ENCODE measurements at regions not wholly inside any gene's neighbourhood (a gene's known extent, or its start where the extent isn't known, plus 50 kb on each side); places are given as distances from the start of the nearest gene placed in this dataset.
A peak's percentile ranks its signal among the peaks of the same experiment; 100 is the strongest.

DNA sequence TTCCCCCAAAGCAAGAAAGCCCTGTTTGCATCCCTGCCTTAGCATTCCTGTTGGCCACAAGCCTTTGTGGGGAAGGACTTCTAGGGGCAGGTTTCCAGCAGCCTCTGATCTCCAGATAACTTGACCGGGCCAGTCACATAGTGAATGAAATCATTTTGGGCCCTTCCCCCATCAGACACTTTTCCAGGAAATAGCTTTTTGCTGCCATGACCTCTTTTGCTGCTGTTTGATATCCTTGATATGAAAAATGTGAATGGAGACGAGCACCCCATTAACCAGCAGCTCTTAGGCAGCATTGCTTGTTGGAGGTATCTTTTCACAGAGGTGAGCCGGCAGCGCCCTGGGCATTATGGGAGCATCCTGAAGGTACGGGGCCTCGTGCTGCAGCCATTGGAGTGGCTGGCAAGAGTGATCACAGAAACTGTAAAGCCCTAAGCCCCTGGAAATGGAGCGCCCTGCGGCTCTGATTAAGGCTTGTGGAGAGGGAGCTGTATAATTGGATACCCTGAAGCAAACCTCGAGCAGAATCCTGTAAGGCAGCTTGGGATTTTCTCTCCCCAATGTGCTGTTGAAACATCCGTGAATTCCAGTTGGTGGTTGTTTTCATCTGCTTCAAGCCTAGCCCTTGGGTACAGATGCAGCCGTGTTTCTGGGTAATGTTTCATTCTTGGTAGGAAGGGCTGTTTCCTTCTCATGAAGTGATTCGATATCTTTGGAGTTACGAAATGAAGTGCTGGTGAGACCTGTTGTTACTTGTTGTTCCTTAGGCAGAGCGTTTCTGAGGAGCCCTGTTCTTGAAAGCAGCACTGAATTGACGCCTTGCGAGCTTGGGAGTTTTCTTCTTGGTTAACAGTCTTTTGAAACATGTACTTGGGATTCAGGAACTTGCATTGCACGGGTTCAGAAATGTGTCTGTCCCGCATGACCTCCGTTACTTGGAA, 179.0 kb downstream of the PTEN start:
- Histone ChIP-seq H3K4me1 (ENCODE audit: control insufficient read depth in 2 of 2, insufficient read depth in 2 of 2, low read length in 2 of 2) (peaks cover 3 to 8% of the 10 kb centered on the region in 2 donors), H4K20me1 (ENCODE audit: control insufficient read depth, insufficient read depth, low read length, poor library complexity, severe bottlenecking) (no peaks in the 10 kb centered on the region), H3K27me3 (replicated peaks in 1 of 4; ENCODE audit: control extremely low read depth in 1 of 4, control insufficient read depth in 3 of 4, insufficient read depth in 4 of 4, low read length in 3 of 4) (no peaks in the 10 kb centered on the region), H3K9ac (ENCODE audit: low read length) (no peak overlapping the region), H3K79me2 (ENCODE audit: control insufficient read depth, insufficient read depth, low read length) (no peaks in the 10 kb centered on the region), H3K4me3 (ENCODE audit: control extremely low read depth in 1 of 5, extremely low read depth in 1 of 5, insufficient read depth in 1 of 5, low read depth in 2 of 5, low read length in 4 of 5) (no peak overlapping the region), H3K36me3 (replicated peaks in 1 of 2; ENCODE audit: control extremely low read depth in 1 of 2, control insufficient read depth in 1 of 2, extremely low read depth in 1 of 2, insufficient read depth in 2 of 2, low read length in 1 of 2) (no peaks in the 10 kb centered on the region), H2AFZ (ENCODE audit: insufficient read depth, low read depth, low read length, poor library complexity, severe bottlenecking) (peak overlapping the region; percentile 13), H3K4me2 (replicated peaks; ENCODE audit: low read depth, low read length, poor library complexity, severe bottlenecking) (no peak overlapping the region), H3K27ac (ENCODE audit: low read length in 2 of 2) (no peak overlapping the region), H3K9me3 (ENCODE audit: control extremely low read depth in 1 of 3, control insufficient read depth in 2 of 3, insufficient read depth in 1 of 3, low read length in 2 of 3) (no peaks in the 10 kb centered on the region)
- intact Hi-C loops (cut with micrococcal nuclease), result no loop called here
- Mint-ChIP-seq H3K27ac (no peak overlapping the region), H3K4me1 (peaks cover 7% of the 10 kb centered on the region), H3K9me3 (ENCODE audit: insufficient read depth) (no peaks in the 10 kb centered on the region), H3K4me3 (no peak overlapping the region), H3K27me3 (no peaks in the 10 kb centered on the region)
- POLR2A ChIA-PET, result no interaction called here
- TF ChIP-seq, protein P1, sequence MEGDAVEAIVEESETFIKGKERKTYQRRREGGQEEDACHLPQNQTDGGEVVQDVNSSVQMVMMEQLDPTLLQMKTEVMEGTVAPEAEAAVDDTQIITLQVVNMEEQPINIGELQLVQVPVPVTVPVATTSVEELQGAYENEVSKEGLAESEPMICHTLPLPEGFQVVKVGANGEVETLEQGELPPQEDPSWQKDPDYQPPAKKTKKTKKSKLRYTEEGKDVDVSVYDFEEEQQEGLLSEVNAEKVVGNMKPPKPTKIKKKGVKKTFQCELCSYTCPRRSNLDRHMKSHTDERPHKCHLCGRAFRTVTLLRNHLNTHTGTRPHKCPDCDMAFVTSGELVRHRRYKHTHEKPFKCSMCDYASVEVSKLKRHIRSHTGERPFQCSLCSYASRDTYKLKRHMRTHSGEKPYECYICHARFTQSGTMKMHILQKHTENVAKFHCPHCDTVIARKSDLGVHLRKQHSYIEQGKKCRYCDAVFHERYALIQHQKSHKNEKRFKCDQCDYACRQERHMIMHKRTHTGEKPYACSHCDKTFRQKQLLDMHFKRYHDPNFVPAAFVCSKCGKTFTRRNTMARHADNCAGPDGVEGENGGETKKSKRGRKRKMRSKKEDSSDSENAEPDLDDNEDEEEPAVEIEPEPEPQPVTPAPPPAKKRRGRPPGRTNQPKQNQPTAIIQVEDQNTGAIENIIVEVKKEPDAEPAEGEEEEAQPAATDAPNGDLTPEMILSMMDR (IDR thresholded peaks at IDR 0.05), result no peak
- TF ChIP-seq EZH2 (IDR thresholded peaks at IDR 0.05; ENCODE audit: borderline replicate concordance, insufficient read depth, low read depth, low read length, poor library complexity, severe bottlenecking), result no peak
- CTCF ChIA-PET, result no interaction called here
- 69% methylated on average over 17 of the region's 19 CpGs for WGBS (ENCODE audit: insufficient coverage)
- no peak for DNase-seq
- no peak for ATAC-seq (ENCODE audit: low read depth)

DNA sequence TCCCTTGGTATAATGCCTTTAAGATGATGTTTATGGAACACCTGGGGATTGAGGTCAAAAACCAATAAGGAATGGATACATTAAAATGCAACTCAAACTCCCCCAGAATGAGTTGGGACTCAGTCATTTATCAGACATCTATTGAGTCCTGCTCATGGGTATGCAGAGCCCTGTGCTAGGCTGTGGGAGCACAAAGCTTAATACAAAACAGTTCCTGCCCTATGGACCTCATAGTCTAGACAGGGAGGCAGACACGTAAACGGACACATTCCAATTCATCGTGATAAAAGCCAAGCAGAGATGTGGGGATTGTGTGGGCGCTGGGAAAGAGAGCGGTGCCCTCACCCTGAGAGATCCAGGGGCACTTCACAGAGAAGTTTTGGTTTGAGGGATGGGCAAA, 181.7 kb downstream of the PTEN start:
- H4K20me1 ChIP-seq (ENCODE audit: control insufficient read depth, insufficient read depth, low read length, poor library complexity, severe bottlenecking), result no peaks in the 10 kb centered on the region
- 96% methylated on average over 5 of the region's 5 CpGs for WGBS (ENCODE audit: insufficient coverage)
- H3K9me3 Mint-ChIP-seq (ENCODE audit: insufficient read depth), result no peaks in the 10 kb centered on the region
- no peak for DNase-seq
- no peaks in the 10 kb centered on the region for H3K27me3 Mint-ChIP-seq
- H3K4me1 ChIP-seq (ENCODE audit: control insufficient read depth in 2 of 2, insufficient read depth in 2 of 2, low read length in 2 of 2), result peaks cover 3 to 8% of the 10 kb centered on the region in 2 donors
- peaks cover 4% of the 10 kb centered on the region for H3K4me1 Mint-ChIP-seq
- no peak overlapping the region for H2AFZ ChIP-seq (ENCODE audit: insufficient read depth, low read depth, low read length, poor library complexity, severe bottlenecking)
- H3K27me3 ChIP-seq (replicated peaks in 1 of 4; ENCODE audit: control extremely low read depth in 1 of 4, control insufficient read depth in 3 of 4, insufficient read depth in 4 of 4, low read length in 3 of 4), result no peaks in the 10 kb centered on the region
- no peak for TF ChIP-seq EZH2 (IDR thresholded peaks at IDR 0.05; ENCODE audit: borderline replicate concordance, insufficient read depth, low read depth, low read length, poor library complexity, severe bottlenecking)
- TF ChIP-seq, protein P1 (IDR thresholded peaks at IDR 0.05), result no peak
- H3K4me3 ChIP-seq (ENCODE audit: control extremely low read depth in 1 of 5, extremely low read depth in 1 of 5, insufficient read depth in 1 of 5, low read depth in 2 of 5, low read length in 4 of 5), result no peak overlapping the region
- ATAC-seq (ENCODE audit: low read depth), result no peak
- ChIA-PET POLR2A (interaction anchor here (0.6 kb wide), 1 partner anchor 26 kb away, joined by 3 read pairs; no protein-coding TSS in a partner anchor), CTCF (no interaction called here)
- no peak overlapping the region for H3K9ac ChIP-seq (ENCODE audit: low read length)
- H3K79me2 ChIP-seq (ENCODE audit: control insufficient read depth, insufficient read depth, low read length), result no peaks in the 10 kb centered on the region
- H3K4me2 ChIP-seq (replicated peaks; ENCODE audit: low read depth, low read length, poor library complexity, severe bottlenecking), result no peak overlapping the region
- intact Hi-C loops (cut with micrococcal nuclease), result no loop called here
- no peak overlapping the region for H3K4me3 Mint-ChIP-seq
- H3K27ac ChIP-seq (ENCODE audit: low read length in 2 of 2), result no peak overlapping the region
- no peak overlapping the region for H3K27ac Mint-ChIP-seq
- H3K9me3 ChIP-seq (ENCODE audit: control extremely low read depth in 1 of 3, control insufficient read depth in 2 of 3, insufficient read depth in 1 of 3, low read length in 2 of 3), result no peaks in the 10 kb centered on the region
- H3K36me3 ChIP-seq (replicated peaks in 1 of 2; ENCODE audit: control extremely low read depth in 1 of 2, control insufficient read depth in 1 of 2, extremely low read depth in 1 of 2, insufficient read depth in 2 of 2, low read length in 1 of 2), result no peaks in the 10 kb centered on the region

Measured in B cell (primary cell).